IMR-90 (cell line): ENCODE measurements at regions not wholly inside any gene's neighbourhood (a gene's known extent, or its start where the extent isn't known, plus 50 kb on each side); places are given as distances from the start of the nearest gene placed in this dataset.

Experiments
- POLR2A ChIP-seq: IDR thresholded peaks from 2 replicates; pipeline ENCODE4 v1.6.1; 2012; ENCODE audit warnings: mild to moderate bottlenecking, low read depth, low read length
- USF2 ChIP-seq: fragments of 150-350 bp; IDR thresholded peaks from 2 replicates; pipeline ENCODE4 v1.6.1; 2017; ENCODE audit warnings: mild to moderate bottlenecking, antibody characterized with exemption, low read length, low read depth

GRCh38 chr4:18999595-18999994, 978.0 kb upstream of the LCORL start:
- no peak for TF ChIP-seq USF2
- no peak for TF ChIP-seq POLR2A
